Ramos (cell line): ENCODE measurements at regions not wholly inside any gene's neighbourhood (a gene's known extent, or its start where the extent isn't known, plus 50 kb on each side); places are given as distances from the start of the nearest gene placed in this dataset.
"Not testable (repeated sequence)": the region's sequence is repeated elsewhere in the genome, so short reads cannot be mapped to it uniquely, and the experiment has no call there.

Experiments
- in situ Hi-C: fragments of 300-500 bp; cut with MboI; formaldehyde crosslinking; loops from one replicate; pipeline ENCODE4 v1.14.3; 2022; ENCODE audit warnings: low sequenced_read_pairs; ENCODE audit not compliant: unreplicated experiment

DNA sequence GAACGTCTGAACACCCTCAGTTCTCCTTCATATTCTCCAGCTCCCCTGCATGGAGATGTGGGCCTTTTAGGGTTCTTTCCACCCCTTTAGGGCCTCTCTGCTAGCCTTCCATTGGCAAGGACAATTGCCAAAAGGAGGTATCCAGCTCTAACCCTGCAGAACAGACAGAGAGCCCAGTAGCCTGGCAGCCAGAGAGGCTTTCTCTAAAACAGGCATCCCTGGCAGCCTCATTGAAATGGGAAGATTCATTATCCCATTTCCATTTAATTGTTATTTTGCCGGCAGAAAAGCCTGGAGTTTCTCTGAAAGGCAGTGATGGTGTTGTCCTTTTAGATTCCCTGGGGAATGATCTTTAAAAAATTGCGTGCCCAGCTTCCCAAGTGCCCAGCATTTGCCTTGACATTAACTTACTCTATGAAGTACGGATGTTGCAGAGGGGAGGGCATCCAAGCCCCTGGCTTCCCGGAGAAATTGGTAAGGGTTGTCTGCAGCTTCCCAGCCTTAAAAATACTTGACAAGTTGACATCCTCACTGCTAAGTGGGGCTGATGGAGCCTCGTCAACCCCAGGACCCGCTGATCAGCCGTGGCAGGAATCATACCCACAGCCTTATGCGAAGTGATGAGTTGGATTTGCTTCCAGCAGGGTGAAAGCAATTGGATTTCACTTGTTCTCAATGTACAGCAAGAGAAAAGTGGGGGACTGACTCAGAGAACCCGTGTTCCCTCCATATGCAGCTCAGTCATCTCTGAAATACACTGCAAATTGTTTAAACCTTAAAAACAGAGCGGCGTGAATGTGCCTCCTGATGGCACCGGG is 244.1 kb downstream of the CRLF2 start:
- in situ Hi-C loops: no loop called here

DNA sequence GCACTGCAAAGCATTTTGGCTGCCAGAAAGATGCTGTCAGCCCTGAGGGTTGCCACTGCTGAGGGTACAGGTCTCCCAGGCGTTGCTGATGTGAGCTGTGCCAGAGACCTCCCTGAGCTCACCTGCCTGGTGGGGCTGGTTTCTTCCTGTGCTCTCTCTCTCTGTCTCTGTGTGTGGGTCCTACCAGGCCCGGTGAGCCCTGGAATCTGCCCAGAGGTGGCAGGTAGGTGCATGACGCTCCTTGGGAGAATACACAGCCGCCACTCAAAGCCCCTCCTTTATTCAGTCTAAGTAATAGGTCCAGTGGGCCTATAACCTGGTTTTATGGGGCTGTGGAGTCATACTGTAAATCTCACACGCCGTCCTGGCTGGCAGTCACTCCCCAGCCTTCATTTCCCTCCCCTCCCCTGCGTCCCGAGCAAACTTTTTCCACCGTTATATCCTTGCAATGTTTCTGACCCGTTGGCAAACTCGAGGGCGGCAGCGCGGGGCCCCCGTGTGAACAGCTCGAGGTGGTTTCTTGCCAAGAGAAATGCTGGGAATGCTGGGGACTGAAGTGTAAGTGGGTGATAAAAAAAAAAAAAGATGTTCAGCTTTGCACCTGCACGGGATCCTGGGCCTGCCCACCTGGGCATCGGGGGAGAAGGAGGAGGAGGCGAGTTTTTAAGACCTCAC is 245.9 kb downstream of the CRLF2 start:
- in situ Hi-C loops: no loop called here

DNA sequence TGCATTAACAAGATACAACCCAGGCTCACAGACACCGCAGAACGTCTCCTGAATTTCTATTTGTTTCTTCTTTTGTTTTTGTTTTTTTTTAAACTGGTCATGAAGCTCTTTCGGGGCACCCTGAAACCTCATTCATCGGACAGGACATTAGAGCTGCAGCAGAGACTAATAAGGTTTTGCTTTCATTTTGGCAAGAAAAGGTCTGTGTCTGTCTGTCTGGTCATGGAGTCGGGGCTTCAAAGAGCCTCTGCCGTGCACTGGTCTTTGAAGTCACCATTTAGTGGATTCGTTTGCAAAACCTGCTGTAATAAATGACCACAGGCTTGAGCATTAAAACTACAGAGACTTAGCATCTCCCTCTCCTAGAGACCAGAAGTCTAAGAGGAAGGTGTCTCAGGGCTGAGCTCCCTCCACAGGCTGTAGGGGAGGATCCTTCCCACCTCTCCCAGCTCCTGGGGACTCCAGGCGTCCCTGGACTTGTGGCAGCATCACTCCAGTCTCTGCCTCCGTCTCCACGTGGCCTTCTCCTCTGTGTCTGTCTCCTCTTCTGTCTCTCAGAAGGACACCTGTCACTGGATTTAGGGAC is 247.5 kb downstream of the CRLF2 start:
- in situ Hi-C loops: no loop called here

DNA sequence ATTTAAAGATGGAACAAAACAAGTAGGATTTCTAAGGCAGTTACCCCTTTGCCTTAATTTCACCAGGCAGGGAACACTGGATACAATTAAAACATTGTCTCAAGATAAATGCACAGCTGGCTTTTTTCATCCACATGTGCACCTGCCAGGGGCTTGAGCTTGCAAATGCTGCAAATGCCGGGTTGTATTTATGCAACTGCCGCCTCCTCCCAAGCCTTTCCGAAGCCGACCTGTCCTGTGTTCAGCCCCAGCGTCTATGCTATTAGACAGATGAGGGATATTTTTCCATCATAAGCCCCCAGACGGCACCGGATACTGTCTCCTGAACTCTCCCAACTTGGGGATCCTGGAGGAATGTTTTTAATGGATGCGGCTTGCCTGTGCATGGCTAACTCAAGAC is 251.6 kb downstream of the CRLF2 start:
- in situ Hi-C loops: no loop called here

DNA sequence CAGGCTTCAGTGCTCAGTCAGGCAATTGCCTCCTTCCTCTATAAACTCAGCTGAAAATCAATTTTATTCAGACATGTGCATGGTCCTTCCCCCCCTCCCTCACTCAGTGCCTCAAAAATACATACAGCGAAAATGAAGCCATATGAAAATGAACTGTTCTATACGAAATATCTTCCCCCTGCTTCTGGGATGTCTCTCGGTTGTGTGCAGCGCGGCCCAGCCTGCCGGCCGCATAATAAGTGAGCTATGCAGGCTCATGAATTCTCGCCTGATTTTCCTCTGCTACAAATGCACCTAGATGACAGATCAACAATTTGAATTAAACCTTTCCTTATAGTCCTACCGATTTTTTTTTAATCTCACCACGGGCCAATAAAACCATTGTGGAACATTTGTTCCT is 252.9 kb downstream of the CRLF2 start:
- in situ Hi-C loops: no loop called here

DNA sequence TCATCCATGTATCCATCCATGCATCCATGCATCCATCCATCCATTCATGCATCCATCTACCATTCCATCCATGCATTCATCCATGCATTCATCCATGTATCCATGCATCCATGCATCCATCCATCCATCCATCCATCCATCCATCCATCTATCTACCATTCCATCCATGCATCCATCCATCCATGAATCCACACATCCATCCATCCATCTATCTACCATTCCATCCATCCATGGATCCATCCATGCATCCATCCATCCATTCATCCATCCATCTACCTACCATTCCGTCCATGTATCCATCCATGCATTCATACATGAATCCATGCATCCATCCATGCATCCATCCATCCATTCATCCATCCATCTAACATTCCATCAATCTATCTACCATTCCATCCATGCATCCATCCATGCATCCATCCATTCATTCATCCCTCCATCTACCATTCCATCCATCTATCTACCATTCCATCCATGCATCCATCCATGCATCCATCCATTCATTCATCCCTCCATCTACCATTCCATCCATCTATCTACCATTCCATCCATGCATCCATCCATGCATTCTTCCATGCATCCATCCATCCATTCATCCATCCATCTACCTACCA is 257.2 kb downstream of the CRLF2 start:
- in situ Hi-C loops: not testable (repeated sequence)

DNA sequence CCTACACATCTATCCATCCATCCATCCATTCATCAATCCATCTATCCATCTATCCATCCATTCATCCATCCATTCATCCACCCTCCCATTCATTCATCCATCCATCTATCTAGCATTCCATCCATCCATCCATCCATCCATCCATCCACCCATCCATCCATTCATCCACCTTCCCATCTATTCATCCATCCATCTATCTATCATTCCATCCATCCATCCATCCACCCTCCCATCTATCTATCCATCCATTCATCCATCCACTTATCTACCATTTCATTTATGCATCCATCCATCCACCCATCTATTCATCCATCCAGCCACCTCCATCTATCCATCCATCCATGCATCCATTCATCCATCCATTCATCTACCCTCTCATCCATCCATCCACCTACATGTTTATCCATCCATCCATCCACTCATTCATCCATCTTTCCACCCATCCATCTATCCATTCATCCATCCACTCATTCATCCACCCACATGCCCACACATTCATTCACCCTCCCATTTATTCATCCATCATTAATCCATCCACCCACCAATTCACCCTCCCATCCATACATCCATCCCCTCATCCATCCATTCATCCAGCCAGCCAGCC is 258.5 kb downstream of the CRLF2 start:
- in situ Hi-C loops: no loop called here

DNA sequence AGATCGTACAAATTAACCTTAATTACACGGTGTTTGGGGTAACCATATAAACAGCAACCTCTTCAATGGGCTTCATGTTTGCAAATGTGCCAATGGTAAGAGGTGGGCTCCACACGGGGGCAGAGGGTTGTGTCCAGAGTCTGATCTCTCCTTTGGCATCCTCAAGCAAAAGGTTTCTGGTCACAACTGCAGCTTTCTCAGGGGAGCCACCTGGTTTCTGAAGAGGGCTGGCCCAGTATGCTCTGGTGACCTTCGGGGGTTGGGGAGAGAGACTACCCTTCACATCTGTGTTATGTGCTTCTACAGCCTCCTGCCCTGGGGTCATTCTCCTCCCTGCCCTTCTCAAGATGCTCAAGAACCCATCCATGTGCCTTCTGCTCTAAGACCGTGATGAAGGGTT is 259.6 kb downstream of the CRLF2 start:
- in situ Hi-C loops: no loop called here

DNA sequence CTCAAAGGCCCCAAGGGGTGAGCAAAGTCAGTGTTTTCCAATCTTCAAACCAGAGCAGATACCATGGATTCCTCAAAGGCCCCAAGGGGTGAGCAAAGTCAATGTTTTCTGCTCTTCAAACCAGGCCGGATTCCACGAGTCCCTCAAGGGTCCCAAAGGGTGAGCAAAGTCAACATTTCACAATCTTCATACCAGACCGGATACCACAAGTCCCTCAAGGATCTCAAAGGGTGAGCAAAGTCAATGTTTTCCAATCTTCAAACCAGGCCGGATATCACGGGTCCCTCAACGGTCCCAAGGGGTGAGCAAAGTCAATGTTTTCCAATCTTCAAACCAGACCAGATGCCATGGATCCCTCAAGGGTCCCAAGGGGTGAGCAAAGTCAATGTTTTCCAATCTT is 265.2 kb downstream of the CRLF2 start:
- in situ Hi-C loops: not testable (repeated sequence)

DNA sequence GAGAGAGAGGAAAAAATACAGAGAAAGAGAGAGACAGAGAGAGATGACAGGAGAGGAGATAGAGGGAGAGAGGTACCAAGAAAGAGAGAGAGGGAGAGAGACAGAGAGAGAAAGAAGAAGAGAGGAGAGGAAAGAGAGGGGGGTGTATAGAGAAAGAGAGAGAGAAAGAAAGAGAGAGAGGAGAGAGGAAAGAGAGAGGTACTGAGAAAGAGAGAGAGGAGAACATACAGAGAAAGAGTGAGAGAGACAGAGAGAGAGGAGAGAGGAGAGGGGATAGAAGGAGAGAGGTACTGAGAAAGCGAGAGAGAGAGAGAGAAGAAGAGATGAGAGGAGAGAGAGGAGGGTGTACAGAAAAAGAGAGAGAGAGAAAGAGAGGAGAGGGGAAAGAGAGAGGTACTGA is 269.4 kb downstream of the CRLF2 start:
- in situ Hi-C loops: no loop called here

DNA sequence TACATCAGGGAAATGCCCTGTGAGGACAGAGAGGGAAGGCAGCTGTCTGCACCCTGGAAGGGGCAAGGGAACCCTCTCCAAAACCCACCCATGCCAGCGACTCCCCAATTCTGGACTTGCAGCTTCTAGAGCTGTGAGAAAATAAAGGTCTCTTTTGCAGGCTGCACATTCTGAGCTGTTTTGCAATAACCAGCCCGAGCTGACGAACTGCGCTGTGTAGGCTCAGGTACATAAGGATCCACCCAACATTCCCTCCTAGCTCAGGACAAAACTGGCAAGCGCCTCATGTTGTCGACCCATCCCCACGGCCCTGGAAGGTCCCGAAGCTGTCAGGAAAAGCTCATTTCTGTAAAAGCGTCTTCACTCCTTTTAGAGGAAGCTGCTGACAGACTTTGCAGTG is 271.8 kb downstream of the CRLF2 start:
- in situ Hi-C loops: no loop called here

DNA sequence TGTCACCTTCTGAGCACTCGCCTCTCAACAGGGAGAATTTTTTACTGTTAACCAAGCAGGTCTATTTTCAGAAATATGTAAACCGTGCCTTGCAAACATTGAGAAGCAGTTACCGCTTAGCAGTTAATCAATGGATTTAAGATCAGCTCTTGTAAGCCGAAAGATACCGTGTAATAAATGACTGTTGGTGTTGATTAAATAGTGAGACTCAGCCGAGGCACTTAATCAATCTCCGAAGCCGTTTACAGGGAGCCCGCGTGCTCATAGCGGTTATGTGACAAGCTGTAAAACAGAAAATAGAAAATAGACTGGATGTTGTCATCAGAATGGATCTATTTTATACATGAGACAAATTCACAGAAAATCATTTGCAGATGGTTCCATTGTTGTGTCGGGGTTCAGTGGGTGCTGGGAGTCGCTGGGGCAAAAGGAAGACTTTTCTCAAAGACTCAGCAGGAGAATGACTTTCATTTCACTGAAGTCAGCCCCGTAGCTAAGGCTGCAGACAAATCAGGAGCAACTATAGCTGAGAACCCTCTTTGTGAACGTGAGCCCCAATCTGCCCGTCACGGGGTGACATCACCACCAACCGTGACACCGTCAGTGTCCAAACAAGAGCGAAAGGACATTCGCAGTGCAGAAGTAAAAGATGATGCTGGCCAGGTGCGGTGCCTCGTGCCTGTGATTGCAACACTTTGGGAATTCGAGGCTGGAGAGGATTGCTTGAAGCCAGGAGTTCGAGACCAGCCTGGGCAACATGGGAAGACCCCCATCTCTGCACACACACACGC is 275.3 kb downstream of the CRLF2 start:
- in situ Hi-C loops: no loop called here

DNA sequence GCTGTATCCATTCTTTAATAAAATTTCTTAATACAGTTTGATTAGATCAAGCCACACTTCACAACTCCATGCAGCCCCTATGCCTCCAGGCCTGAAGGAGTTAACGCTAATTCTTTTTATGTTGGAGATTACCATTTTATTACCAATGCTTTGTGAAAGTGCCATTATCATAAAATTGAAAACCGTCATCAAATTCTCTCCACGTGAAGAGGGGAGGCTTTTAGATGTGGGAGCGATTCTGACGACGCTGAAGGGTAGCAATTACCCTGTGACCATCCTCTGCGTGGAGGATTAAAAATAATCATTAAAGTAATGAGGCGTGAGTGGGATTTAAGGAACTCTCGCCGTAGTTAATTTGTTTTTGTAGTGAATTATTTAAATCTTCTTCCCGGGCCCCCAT is 278.8 kb downstream of the CRLF2 start:
- in situ Hi-C loops: no loop called here

DNA sequence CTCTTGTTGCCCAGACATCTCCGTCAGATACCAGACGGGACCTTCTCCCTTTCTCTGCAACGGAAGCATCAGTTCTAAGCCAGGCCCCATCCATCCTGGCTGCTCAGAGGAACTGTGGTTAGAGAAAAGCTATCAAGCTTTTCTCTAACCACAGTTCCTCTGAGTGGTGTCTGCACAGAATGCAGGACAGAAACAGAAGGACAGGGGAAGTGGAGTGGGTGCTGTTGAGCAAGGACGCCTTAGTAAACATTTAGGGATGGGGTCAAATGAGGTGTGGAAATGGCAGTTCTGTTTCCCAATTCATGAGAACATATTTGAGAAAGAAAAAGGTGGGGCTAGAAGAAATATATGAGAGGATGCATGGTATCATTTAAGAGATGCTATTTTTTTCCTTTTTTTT is 283.8 kb downstream of the CRLF2 start:
- in situ Hi-C loops: no loop called here

DNA sequence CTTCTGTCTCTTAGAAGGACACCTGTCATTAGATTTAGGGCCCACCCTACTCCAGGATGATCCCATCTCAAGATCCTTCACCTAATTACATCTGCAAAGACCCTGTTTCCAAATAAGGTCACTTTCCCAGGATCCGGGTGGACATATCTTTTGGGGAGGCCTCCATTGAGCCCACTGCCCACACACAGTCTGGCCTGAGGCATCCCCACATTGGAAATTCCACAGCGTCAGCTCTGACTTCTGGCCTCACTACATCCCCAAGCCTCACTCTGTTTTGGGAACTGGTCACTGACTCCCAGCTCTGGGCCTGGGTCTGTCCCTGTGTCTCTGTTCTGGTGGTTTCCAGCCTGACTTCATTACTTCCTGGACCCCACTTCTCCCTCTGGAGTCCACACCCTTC is 285.5 kb downstream of the CRLF2 start:
- in situ Hi-C loops: no loop called here

DNA sequence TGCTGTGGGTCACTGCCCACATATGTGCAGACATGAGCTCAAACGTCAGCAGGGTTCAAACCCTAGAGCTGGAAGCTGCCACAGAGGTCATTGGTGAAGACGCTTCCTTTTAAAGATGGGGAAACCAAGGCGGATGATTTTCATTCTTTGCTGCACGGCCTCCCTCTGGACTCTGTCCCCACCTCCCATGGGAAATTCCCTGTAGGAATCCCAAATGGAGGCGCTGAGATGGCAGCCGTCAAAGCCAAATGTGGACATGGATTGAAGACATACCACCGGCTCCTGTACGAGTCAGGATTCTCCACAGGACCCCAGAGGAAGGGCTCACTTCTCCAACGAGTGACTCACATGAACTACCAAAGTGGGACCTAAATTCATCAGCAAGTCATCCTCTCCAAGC is 286.4 kb downstream of the CRLF2 start:
- in situ Hi-C loops: no loop called here

DNA sequence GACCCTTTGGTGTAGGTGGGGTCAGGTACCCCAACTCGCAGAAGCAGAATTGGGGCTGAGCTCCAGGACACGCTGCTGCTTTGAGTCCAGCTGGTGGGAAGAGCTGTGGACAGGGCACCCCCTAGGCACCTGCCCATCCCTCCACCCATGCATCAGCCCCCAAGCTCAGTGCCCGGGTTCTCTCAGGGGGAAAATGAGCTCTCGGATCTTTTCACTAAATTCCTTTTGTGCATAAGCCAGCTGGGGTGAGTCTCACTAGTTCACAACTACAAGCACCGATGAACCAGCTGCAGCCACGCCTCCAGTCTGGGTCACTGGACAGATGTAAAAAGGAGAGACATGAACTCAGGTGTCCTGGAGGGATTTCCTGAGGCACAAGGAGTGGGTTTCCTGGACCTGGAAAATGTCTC is 286.8 kb downstream of the CRLF2 start:
- in situ Hi-C loops: no loop called here

DNA sequence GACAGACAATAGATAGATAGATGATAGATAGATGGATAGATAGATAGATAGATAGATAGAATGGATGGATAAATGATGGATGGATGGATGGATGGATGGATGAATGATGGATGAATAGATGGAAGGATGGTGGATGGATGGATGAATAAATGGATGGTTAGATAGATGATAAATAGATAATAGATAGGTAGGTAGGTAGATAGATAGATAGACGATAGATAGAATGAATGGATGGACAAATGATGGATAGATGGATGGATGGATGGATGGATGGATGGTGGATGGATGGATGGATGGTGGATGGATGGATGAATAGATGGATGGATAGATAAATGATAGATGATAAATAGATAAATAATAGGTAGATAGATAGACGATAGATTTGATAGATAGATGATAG is 287.4 kb downstream of the CRLF2 start:
- in situ Hi-C loops: no loop called here

DNA sequence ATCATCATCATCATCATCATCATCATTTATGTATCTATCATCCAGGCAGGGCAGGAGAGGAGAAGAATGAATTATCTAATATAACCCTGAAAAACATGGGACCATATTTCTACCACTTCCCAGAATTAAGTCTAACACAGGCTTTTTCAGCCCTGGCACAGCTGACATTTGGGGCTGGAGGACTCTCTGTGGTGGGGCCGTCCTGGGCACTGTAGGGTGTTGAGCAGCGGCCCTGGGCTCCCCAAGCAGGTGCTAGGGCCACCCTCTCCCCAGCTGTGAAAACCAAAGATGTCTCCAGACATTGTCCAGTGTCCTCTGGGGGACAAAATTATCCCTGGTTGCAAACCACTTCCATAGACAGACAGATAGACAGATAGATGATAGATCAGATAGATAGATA is 288.4 kb downstream of the CRLF2 start:
- in situ Hi-C loops: no loop called here

DNA sequence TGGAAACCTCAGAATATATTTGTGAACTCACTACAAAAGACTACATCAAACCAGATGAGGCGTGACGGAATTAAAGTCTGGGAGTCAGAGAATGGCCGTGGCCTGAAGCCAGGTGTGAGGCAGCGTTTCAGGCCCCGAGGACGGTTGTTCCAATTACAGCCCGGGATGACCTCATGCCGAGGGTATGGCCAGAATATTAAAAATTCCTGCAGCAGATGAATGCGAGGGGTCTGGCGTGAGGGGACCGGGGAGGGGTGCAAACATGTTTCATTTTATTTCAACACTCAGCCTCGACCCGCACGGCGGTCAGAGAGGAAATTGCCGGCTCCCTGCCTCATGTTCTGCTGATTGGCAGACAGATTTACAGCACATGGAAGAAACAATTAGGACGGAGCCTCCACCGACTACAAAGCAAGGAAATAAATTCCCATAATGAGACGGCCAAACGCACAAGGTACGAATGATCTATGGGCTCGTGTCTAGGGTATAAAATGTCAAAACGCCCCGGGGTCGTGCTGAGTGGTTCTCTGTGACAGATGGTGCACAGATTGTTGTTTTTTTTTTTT is 289.7 kb downstream of the SHOX start:
- in situ Hi-C loops: no loop called here
